HUES48 (cell line): ENCODE measurements at regions not wholly inside any gene's neighbourhood (a gene's known extent, or its start where the extent isn't known, plus 50 kb on each side); places are given as distances from the start of the nearest gene placed in this dataset.

Experiments used
- H3K27ac ChIP-seq: one replicate; pipeline ENCODE4 v1.7.0; 2013; ENCODE audit warnings: low read depth, low read length, inconsistent platforms
- H3K27me3 ChIP-seq: 2 replicates; pipeline ENCODE4 v1.6.1; 2013; ENCODE audit warnings: mild to moderate bottlenecking, low read length; ENCODE audit not compliant: control insufficient read depth, insufficient read depth
- H3K36me3 ChIP-seq: 2 replicates; pipeline ENCODE4 v1.6.1; 2013; ENCODE audit warnings: low read length; ENCODE audit not compliant: control insufficient read depth, insufficient read depth
- H3K4me1 ChIP-seq: 2 replicates; pipeline ENCODE4 v1.6.1; 2013; ENCODE audit warnings: mild to moderate bottlenecking, low read length; ENCODE audit not compliant: control insufficient read depth, insufficient read depth
- H3K4me3 ChIP-seq: 2 replicates; pipeline ENCODE4 v1.5.1; 2013; ENCODE audit warnings: mild to moderate bottlenecking, low read depth, low read length
- H3K9ac ChIP-seq: 2 replicates; pipeline ENCODE4 v1.6.1; 2013; ENCODE audit warnings: mild to moderate bottlenecking, low read depth, low read length, moderate library complexity
- H3K9me3 ChIP-seq: 2 replicates; pipeline ENCODE4 v1.6.1; 2013; ENCODE audit warnings: low read length; ENCODE audit not compliant: control insufficient read depth, insufficient read depth

- H3K9me3 ChIP-seq: no peaks in the 10 kb centered on the region
- H3K9ac ChIP-seq: no peak overlapping the region
- H3K4me1 ChIP-seq: peaks cover 28% of the 10 kb centered on the region
- H3K36me3 ChIP-seq: no peaks in the 10 kb centered on the region
- H3K4me3 ChIP-seq: no peak overlapping the region; the same call in 1 of the 2 replicates
- H3K27me3 ChIP-seq: no peaks in the 10 kb centered on the region
- H3K27ac ChIP-seq: peak overlapping the region; percentile 91
Observed at GRCh38 chr12:69008520-69008919, 75.5 kb upstream of the CPM start.

DNA sequence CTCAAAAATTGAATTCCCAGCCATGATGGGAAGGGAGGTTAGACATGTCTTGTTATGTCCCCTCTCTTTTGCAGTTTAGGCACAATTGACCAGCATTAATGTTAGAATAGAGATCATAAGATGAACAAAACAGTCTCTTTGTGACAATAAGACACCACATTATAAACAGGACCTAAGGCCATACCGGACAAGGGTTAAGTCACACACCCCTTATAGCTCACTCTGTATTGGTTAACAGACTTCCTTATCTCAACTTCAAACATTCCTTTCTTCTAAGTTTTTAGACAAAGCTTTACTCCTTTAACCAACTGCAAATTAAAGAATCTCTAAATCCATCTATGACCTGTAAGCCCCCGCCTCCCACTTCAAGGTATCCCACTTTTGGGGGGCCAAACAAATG lies 81.1 kb upstream of the CPM start:
- no peaks in the 10 kb centered on the region for H3K36me3 ChIP-seq

DNA sequence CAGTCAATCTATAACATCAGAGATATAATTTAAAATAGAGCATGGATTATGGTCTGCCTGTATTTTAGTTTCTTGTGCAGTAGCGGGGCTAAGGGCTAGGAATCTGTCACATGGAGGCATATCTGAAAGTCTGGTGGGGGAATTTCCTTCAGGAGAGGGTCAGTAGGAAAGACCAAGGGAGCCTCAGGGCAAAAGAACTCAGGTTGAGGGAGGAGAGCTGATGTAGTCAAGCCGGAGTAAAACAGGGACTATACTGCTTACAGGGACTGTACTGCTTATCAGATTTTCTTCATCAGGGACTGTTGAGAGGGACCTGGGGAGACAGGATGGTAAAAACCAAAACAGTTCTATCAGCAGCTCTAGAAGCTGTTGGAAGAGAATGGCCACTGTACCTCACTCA lies 82.0 kb upstream of the CPM start:
- Histone ChIP-seq H3K27me3 (no peaks in the 10 kb centered on the region), H3K9ac (no peak overlapping the region), H3K27ac (no peak overlapping the region), H3K4me3 (no peak overlapping the region), H3K9me3 (no peaks in the 10 kb centered on the region), H3K4me1 (no peaks in the 10 kb centered on the region), H3K36me3 (no peaks in the 10 kb centered on the region)

More for the DNA sequence above, 81.1 kb upstream of the CPM start:
- no peak overlapping the region for H3K4me3 ChIP-seq
- no peaks in the 10 kb centered on the region for H3K4me1 ChIP-seq
- no peaks in the 10 kb centered on the region for H3K27me3 ChIP-seq
- no peak overlapping the region for H3K9ac ChIP-seq
- H3K9me3 ChIP-seq: no peaks in the 10 kb centered on the region
- no peak overlapping the region for H3K27ac ChIP-seq

DNA sequence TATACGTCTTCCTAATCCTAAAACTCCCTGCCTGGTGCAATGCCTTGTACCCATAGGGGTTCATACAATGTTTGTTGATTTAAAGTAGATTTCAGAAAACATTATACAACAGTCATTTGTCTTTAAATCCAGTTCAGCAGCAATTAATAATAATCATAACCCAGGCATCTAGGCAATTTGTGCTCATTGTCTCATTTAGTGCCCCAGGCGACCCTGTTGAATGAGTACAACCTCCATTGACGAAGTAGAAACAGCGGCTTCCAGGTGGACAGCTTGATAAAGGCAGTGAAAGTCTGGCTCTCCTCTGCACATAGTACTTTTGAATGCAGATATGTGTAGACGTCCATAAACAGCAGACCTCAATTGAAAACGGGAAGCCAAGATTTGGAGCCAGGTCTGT lies 82.9 kb upstream of the CPM start:
- H3K4me3 ChIP-seq: no peak overlapping the region
- no peaks in the 10 kb centered on the region for H3K4me1 ChIP-seq
- no peaks in the 10 kb centered on the region for H3K36me3 ChIP-seq
- no peaks in the 10 kb centered on the region for H3K27me3 ChIP-seq
- H3K9me3 ChIP-seq: no peaks in the 10 kb centered on the region
- no peak overlapping the region for H3K27ac ChIP-seq
- no peak overlapping the region for H3K9ac ChIP-seq

GRCh38 chr12:69019082-69019481 lies 86.1 kb upstream of the CPM start:
- Histone ChIP-seq H3K36me3 (no peaks in the 10 kb centered on the region), H3K4me3 (no peak overlapping the region), H3K9ac (no peak overlapping the region), H3K9me3 (no peaks in the 10 kb centered on the region), H3K27ac (no peak overlapping the region), H3K27me3 (no peaks in the 10 kb centered on the region), H3K4me1 (no peaks in the 10 kb centered on the region)

- H3K27me3 ChIP-seq: no peaks in the 10 kb centered on the region
- no peak overlapping the region for H3K27ac ChIP-seq
- no peaks in the 10 kb centered on the region for H3K4me1 ChIP-seq
- no peaks in the 10 kb centered on the region for H3K36me3 ChIP-seq
- H3K4me3 ChIP-seq: no peak overlapping the region
- H3K9me3 ChIP-seq: no peaks in the 10 kb centered on the region
- no peak overlapping the region for H3K9ac ChIP-seq
Observed at GRCh38 chr12:69019910-69020309, 86.9 kb upstream of the CPM start.

GRCh38 chr12:69022674-69023073 lies 89.7 kb upstream of the CPM start:
- no peaks in the 10 kb centered on the region for H3K4me1 ChIP-seq
- H3K9me3 ChIP-seq: no peaks in the 10 kb centered on the region
- H3K4me3 ChIP-seq: no peak overlapping the region
- H3K27ac ChIP-seq: no peak overlapping the region
- no peaks in the 10 kb centered on the region for H3K27me3 ChIP-seq
- no peaks in the 10 kb centered on the region for H3K36me3 ChIP-seq
- H3K9ac ChIP-seq: no peak overlapping the region

- no peak overlapping the region for H3K27ac ChIP-seq
- H3K36me3 ChIP-seq: no peaks in the 10 kb centered on the region
- H3K4me3 ChIP-seq: no peak overlapping the region
- H3K4me1 ChIP-seq: no peaks in the 10 kb centered on the region
- no peak overlapping the region for H3K9ac ChIP-seq
- H3K27me3 ChIP-seq: no peaks in the 10 kb centered on the region
- no peaks in the 10 kb centered on the region for H3K9me3 ChIP-seq
Observed at GRCh38 chr12:69023840-69024239, 90.9 kb upstream of the CPM start.

DNA sequence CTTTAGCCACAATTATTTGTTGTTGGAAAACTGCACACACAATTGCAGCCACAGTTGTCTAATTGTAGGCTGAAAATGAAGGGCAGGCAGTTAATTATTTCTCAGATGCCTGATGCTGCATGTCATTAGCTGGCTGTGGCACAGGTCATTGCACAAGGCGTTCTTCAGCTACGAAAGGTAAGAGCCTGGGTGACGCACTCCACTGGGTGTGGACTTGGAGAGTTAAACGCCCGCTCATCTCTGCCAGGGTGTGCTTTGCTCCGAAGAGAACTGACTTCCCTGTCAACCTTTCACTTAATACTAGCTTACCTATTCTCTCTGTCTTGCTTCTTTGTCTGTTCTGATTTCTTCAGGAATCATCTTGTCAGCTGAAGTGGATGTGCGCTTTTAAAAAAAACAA lies 91.4 kb upstream of the CPM start:
- Histone ChIP-seq H3K4me3 (no peak overlapping the region), H3K27me3 (no peaks in the 10 kb centered on the region), H3K27ac (no peak overlapping the region), H3K4me1 (no peaks in the 10 kb centered on the region), H3K9ac (no peak overlapping the region), H3K36me3 (no peaks in the 10 kb centered on the region), H3K9me3 (no peaks in the 10 kb centered on the region)

GRCh38 chr12:69024907-69025306 lies 91.9 kb upstream of the CPM start:
- H3K4me3 ChIP-seq: no peak overlapping the region
- no peak overlapping the region for H3K27ac ChIP-seq
- no peaks in the 10 kb centered on the region for H3K4me1 ChIP-seq
- H3K27me3 ChIP-seq: no peaks in the 10 kb centered on the region
- H3K9ac ChIP-seq: no peak overlapping the region
- no peaks in the 10 kb centered on the region for H3K9me3 ChIP-seq
- H3K36me3 ChIP-seq: no peaks in the 10 kb centered on the region

GRCh38 chr12:69026336-69026735 lies 93.4 kb upstream of the CPM start:
- Histone ChIP-seq H3K4me1 (no peaks in the 10 kb centered on the region), H3K27me3 (no peaks in the 10 kb centered on the region)

GRCh38 chr12:69027411-69027881 lies 94.5 kb upstream of the CPM start:
- Histone ChIP-seq H3K4me3 (no peak overlapping the region), H3K27ac (no peak overlapping the region), H3K27me3 (no peaks in the 10 kb centered on the region), H3K36me3 (no peaks in the 10 kb centered on the region), H3K4me1 (no peaks in the 10 kb centered on the region), H3K9ac (no peak overlapping the region), H3K9me3 (no peaks in the 10 kb centered on the region)

More at GRCh38 chr12:69026336-69026735, 93.4 kb upstream of the CPM start:
- H3K9ac ChIP-seq: no peak overlapping the region
- no peak overlapping the region for H3K27ac ChIP-seq
- H3K4me3 ChIP-seq: no peak overlapping the region
- no peaks in the 10 kb centered on the region for H3K9me3 ChIP-seq
- no peaks in the 10 kb centered on the region for H3K36me3 ChIP-seq
